ENCODE measurements at regions not wholly inside any gene's neighbourhood (a gene's known extent, or its start where the extent isn't known, plus 50 kb on each side); places are given as distances from the start of the nearest gene placed in this dataset.
"Not testable (repeated sequence)": the region's sequence is repeated elsewhere in the genome, so short reads cannot be mapped to it uniquely, and the experiment has no call there.

- no peak for DNase-seq
These were observed 172.3 kb upstream of the SOX6 start for GRCh38 chr11:16528639-16529038.

- DNase-seq, result no peak
These were observed 171.3 kb upstream of the SOX6 start for GRCh38 chr11:16527525-16528246.

- no peak for DNase-seq
These were observed 170.6 kb upstream of the SOX6 start for GRCh38 chr11:16526947-16527346.

GRCh38 chr11:16520713-16521112 lies 164.4 kb upstream of the SOX6 start:
- DNase-seq, result not testable (repeated sequence)

- DNase-seq, result no peak
These were observed 156.5 kb upstream of the SOX6 start for GRCh38 chr11:16512899-16513241.

GRCh38 chr11:16512198-16512898 lies 156.0 kb upstream of the SOX6 start:
- DNase-seq, result no peak

- DNase-seq, result no peak
These were observed 155.1 kb upstream of the SOX6 start for GRCh38 chr11:16511116-16512114.

- DNase-seq, result no peak
These were observed 149.1 kb upstream of the SOX6 start for GRCh38 chr11:16505481-16505880.

GRCh38 chr11:16503891-16504290 lies 147.5 kb upstream of the SOX6 start:
- DNase-seq, result not testable (repeated sequence)

- no peak for DNase-seq
These were observed 138.8 kb upstream of the SOX6 start for GRCh38 chr11:16494918-16495691.

GRCh38 chr11:16484434-16484833 lies 128.1 kb upstream of the SOX6 start:
- DNase-seq, result no peak

GRCh38 chr11:16474659-16475058 lies 118.3 kb upstream of the SOX6 start:
- no peak for DNase-seq

GRCh38 chr11:16469968-16470367 lies 113.6 kb upstream of the SOX6 start:
- no peak for DNase-seq

GRCh38 chr11:16468735-16469453 lies 112.5 kb upstream of the SOX6 start:
- no peak for DNase-seq

- DNase-seq, result no peak
These were observed 104.2 kb upstream of the SOX6 start for GRCh38 chr11:16460508-16460907.

GRCh38 chr11:16456366-16456765 lies 100.0 kb upstream of the SOX6 start:
- DNase-seq, result no peak

- no peak for DNase-seq
These were observed 98.0 kb upstream of the SOX6 start for GRCh38 chr11:16454289-16454863.

GRCh38 chr11:16448123-16448717 lies 91.9 kb upstream of the SOX6 start:
- DNase-seq, result no peak

- DNase-seq, result no peak
These were observed 85.1 kb upstream of the SOX6 start for GRCh38 chr11:16441461-16441860.

GRCh38 chr11:16440136-16440535 lies 83.8 kb upstream of the SOX6 start:
- no peak for DNase-seq

- DNase-seq, result no peak
These were observed 77.7 kb upstream of the SOX6 start for GRCh38 chr11:16434036-16434435.

Data from inflammatory macrophage (primary cell).